ENCODE measurements at regions not wholly inside any gene's neighbourhood (a gene's known extent, or its start where the extent isn't known, plus 50 kb on each side); places are given as distances from the start of the nearest gene placed in this dataset.

DNA sequence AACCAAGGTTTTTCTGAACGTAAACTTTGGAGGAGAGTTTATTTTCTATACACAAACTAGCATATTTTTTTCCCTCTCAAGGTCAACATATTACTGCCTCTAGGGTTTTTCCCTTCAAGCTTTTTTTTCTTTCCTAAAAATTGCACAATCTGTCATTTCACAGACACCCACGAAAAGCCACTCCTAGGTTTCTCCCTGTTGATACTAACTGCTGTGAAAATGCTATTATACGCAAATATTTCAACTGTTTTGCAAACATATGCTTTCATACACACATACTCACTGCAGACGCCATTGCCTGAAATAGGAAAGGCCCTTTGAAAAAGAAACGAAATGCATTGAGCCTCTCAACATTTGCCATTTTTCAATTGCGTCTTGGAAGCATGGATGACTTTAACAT lies 333.0 kb downstream of the CD83 start:
- CTCF ChIA-PET, result interaction anchor here (0.6 to 2.2 kb wide), 4 partner anchors 12 to 256 kb away, joined by 3 to 5 read pairs (median 4); no protein-coding TSS in a partner anchor
- Histone ChIP-seq H3K4me3 (ENCODE audit: control insufficient read depth in 1 of 7, extremely low read depth in 1 of 7, insufficient read depth in 4 of 7, low read depth in 2 of 7, low read length in 6 of 7) (no peak overlapping the region), H3K27me3 (replicated peaks in 2 of 5; ENCODE audit: control insufficient read depth in 4 of 5, insufficient read depth in 5 of 5, low read length in 4 of 5) (peaks cover 0 to 3% (median 0%) of the 10 kb centered on the region in 5 experiments), H3K27ac (ENCODE audit: insufficient read depth in 1 of 2, low read depth in 1 of 2, low read length in 2 of 2, poor library complexity in 1 of 2, severe bottlenecking in 2 of 2) (no peak overlapping the region), H3K4me1 (ENCODE audit: control extremely low read depth in 1 of 4, control insufficient read depth in 4 of 4, insufficient read depth in 4 of 4, low read length in 3 of 4) (peaks cover 20 to 65% (median 50%) of the 10 kb centered on the region in 4 experiments), H3K9me3 (ENCODE audit: control extremely low read depth in 1 of 5, control insufficient read depth in 4 of 5, insufficient read depth in 2 of 5, low read depth in 1 of 5, low read length in 4 of 5) (peaks cover 0 to 8% (median 4%) of the 10 kb centered on the region in 5 experiments), H3K36me3 (ENCODE audit: control insufficient read depth in 4 of 4, insufficient read depth in 4 of 4, low read length in 3 of 4) (no peaks in the 10 kb centered on the region)
- 84% methylated on average over 5 of the region's 6 CpGs for WGBS (ENCODE audit: insufficient coverage)
- POLR2A ChIA-PET, result interaction anchor here (0.6 kb wide), 1 partner anchor 79 kb away, joined by 3 read pairs; no protein-coding TSS in a partner anchor
- DNase-seq, result no peak

DNA sequence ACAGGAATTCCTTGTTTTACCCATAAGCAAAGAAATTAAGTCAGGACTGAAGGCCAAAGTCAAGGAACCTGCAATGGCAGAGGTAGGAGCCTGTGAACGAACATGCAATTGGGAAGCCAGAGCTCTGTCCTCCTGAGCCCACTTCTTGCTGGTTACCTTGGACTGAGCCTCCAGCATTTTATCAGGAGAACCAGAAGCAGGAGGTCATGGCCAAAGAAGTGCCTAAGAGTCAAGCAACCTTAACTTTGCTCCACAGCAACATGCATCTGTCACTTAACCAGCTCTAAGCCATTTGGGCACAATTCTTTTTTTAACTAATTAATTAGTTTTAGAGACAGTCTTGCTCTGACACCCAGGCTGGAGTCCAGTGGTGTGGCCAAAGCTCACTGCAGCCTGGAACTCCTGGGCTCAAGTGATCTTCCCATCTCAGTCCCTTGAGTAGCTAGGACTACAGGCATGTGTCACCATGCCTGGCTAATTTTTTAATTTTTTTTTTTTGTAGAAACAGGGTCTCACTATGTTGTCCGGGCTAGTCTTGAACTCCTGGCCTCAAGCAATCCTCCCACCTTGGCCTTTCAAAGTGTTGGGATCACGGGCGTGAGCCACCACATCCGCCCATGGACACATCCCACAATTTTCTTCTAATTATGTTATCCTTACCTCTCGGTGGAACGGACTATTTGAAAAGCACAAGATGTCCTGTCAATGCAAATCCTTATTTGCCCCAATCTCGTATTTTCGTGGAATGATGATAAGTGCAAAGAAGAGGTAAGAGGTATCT lies 334.2 kb downstream of the CD83 start:
- Histone ChIP-seq H3K27ac (ENCODE audit: insufficient read depth in 1 of 2, low read depth in 1 of 2, low read length in 2 of 2, poor library complexity in 1 of 2, severe bottlenecking in 2 of 2) (peak overlapping the region in 1 of 2 experiments; percentile 87), H3K9me3 (ENCODE audit: control extremely low read depth in 1 of 5, control insufficient read depth in 4 of 5, insufficient read depth in 2 of 5, low read depth in 1 of 5, low read length in 4 of 5) (peaks cover 0 to 8% (median 4%) of the 10 kb centered on the region in 5 experiments), H3K4me3 (ENCODE audit: control insufficient read depth in 1 of 7, extremely low read depth in 1 of 7, insufficient read depth in 4 of 7, low read depth in 2 of 7, low read length in 6 of 7) (no peak overlapping the region), H3K27me3 (replicated peaks in 2 of 5; ENCODE audit: control insufficient read depth in 4 of 5, insufficient read depth in 5 of 5, low read length in 4 of 5) (peaks cover 0 to 3% (median 0%) of the 10 kb centered on the region in 5 experiments), H3K4me1 (ENCODE audit: control extremely low read depth in 1 of 4, control insufficient read depth in 4 of 4, insufficient read depth in 4 of 4, low read length in 3 of 4) (peaks cover 20 to 75% (median 50%) of the 10 kb centered on the region in 4 experiments), H3K36me3 (ENCODE audit: control insufficient read depth in 4 of 4, insufficient read depth in 4 of 4, low read length in 3 of 4) (no peaks in the 10 kb centered on the region)
- DNase-seq, result peak in 1 of 3 donors; percentile 27
- 59% methylated on average over 8 of the region's 9 CpGs for WGBS (ENCODE audit: insufficient coverage)
- POLR2A ChIA-PET, result interaction anchor here (0.6 to 0.7 kb wide), 2 partner anchors 16 to 456 kb away, joined by 3 to 4 read pairs; no protein-coding TSS in a partner anchor
- CTCF ChIA-PET, result interaction anchor here (0.6 to 2.2 kb wide), 5 partner anchors 15 to 243 kb away, joined by 3 to 5 read pairs (median 3); no protein-coding TSS in a partner anchor

DNA sequence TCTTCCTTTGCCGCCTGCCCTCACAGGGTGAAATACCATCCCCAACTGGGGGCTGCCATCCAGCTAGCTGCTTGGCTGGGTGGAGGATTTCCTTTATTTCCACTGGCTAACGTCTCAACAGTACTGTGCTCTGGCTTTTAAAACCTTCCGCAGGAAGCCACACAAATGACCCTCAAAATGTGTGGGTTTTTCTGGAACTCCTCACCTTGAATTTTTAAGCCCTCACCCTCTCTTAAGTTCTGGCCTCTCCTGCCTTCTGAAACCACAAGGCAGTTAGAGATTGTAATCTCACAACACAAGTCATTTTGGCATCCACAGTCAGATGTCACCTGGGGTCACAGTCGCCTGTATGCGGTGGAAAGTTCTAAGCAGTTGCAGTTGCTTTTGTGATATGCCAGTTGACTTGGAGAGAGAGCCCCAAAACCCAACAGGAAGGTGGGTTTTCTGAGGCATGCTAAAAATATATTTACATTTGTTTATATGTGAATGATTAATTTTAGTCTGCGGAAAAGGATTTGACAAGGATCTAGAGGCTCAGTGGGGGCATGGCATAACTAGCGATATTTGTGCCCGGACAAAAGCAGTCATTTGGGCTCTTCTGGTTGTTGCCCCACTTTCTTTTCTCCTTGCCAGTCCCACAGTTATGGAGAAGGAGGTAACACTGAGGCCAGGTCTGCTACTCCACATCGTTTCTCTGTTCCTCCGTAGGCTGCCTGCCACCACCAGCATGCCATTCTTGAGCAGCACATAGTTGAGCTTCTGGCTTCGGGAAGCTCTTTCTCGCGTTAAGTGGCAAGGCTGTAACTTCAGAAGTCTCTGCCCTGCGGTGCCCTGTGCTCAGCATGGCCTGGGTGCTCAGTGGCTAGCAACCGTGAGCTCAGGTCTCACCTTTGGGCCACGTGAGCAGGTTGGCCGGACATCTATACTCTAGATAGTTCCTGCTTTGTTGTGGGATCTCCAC lies 335.3 kb downstream of the CD83 start:
- WGBS (ENCODE audit: insufficient coverage), result 0% methylated on average over 14 of the region's 17 CpGs
- H3K27me3 ChIP-seq (replicated peaks in 2 of 5; ENCODE audit: control insufficient read depth in 4 of 5, insufficient read depth in 5 of 5, low read length in 4 of 5), result peaks cover 0 to 3% (median 0%) of the 10 kb centered on the region in 5 experiments
- H3K27ac ChIP-seq (ENCODE audit: insufficient read depth in 1 of 2, low read depth in 1 of 2, low read length in 2 of 2, poor library complexity in 1 of 2, severe bottlenecking in 2 of 2), result peak overlapping the region; percentile 65 to 87
- ChIA-PET POLR2A (interaction anchor here (0.7 kb wide), 1 partner anchor 455 kb away, joined by 4 read pairs; no protein-coding TSS in a partner anchor), CTCF (interaction anchor here (1.3 to 2.2 kb wide), 2 partner anchors 16 to 98 kb away, joined by 3 to 5 read pairs; no protein-coding TSS in a partner anchor)
- H3K36me3 ChIP-seq (ENCODE audit: control insufficient read depth in 4 of 4, insufficient read depth in 4 of 4, low read length in 3 of 4), result no peaks in the 10 kb centered on the region
- H3K9me3 ChIP-seq (ENCODE audit: control extremely low read depth in 1 of 5, control insufficient read depth in 4 of 5, insufficient read depth in 2 of 5, low read depth in 1 of 5, low read length in 4 of 5), result peaks cover 0 to 5% (median 3%) of the 10 kb centered on the region in 5 experiments
- H3K4me3 ChIP-seq (ENCODE audit: control insufficient read depth in 1 of 7, extremely low read depth in 1 of 7, insufficient read depth in 4 of 7, low read depth in 2 of 7, low read length in 6 of 7), result peak overlapping the region in 5 of 7 experiments; percentile 24 to 63 (median 52)
- DNase-seq, result peak; percentile 94 to 100 (median 99)
- H3K4me1 ChIP-seq (ENCODE audit: control extremely low read depth in 1 of 4, control insufficient read depth in 4 of 4, insufficient read depth in 4 of 4, low read length in 3 of 4), result peaks cover 20 to 75% (median 50%) of the 10 kb centered on the region in 4 experiments

DNA sequence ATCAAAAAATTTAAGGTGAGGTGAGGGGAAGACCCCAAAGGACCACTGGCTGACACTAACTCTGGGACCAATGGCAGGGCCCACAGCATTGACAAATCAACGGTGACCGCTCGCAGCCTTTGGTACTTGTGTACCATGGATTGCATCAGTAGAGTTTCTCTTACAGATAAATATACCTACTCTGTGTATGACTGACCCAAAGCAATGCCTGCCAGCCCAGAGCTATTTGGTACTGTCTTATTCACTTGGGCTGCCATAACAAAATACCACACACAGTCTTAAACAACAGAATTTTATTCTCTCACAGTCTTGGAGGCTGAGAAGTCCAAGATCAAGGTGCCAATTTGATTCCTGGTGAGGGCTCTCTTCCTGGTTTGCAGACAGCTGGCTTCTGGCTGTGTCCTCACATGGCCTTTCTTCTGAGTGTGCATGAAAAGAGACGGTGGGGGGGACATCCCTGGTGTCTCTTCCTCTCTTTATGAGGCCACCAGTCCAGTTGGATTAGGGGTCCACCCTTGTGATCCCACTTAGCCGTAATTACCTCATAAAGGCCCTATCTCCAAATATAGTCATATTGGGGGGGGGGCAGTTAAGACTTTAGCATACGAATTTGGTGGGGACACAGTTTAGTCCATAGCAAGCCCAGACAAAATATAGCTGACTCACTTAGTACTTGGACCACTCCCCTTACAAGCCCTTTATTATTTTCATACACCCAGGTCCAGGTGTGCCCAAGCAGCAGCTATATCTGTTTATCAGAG lies 336.3 kb downstream of the CD83 start:
- H3K4me1 ChIP-seq (ENCODE audit: control extremely low read depth in 1 of 4, control insufficient read depth in 4 of 4, insufficient read depth in 4 of 4, low read length in 3 of 4), result peaks cover 20 to 82% (median 50%) of the 10 kb centered on the region in 4 experiments
- H3K27ac ChIP-seq (ENCODE audit: insufficient read depth in 1 of 2, low read depth in 1 of 2, low read length in 2 of 2, poor library complexity in 1 of 2, severe bottlenecking in 2 of 2), result peak overlapping the region in 1 of 2 experiments; percentile 87
- 93% methylated on average over 3 of the region's 6 CpGs for WGBS (ENCODE audit: insufficient coverage)
- H3K36me3 ChIP-seq (ENCODE audit: control insufficient read depth in 4 of 4, insufficient read depth in 4 of 4, low read length in 3 of 4), result no peaks in the 10 kb centered on the region
- CTCF ChIA-PET, result interaction anchor here (0.9 to 1.1 kb wide), 2 partner anchors 18 to 20 kb away, joined by 3 to 4 read pairs; no protein-coding TSS in a partner anchor
- H3K9me3 ChIP-seq (ENCODE audit: control extremely low read depth in 1 of 5, control insufficient read depth in 4 of 5, insufficient read depth in 2 of 5, low read depth in 1 of 5, low read length in 4 of 5), result no peaks in the 10 kb centered on the region
- H3K4me3 ChIP-seq (ENCODE audit: control insufficient read depth in 1 of 7, extremely low read depth in 1 of 7, insufficient read depth in 4 of 7, low read depth in 2 of 7, low read length in 6 of 7), result peak overlapping the region in 3 of 7 experiments; percentile 1 to 52 (median 21)
- POLR2A ChIA-PET, result no interaction called here
- peaks cover 0 to 3% (median 0%) of the 10 kb centered on the region in 5 experiments for H3K27me3 ChIP-seq (replicated peaks in 2 of 5; ENCODE audit: control insufficient read depth in 4 of 5, insufficient read depth in 5 of 5, low read length in 4 of 5)
- DNase-seq, result peak in 1 of 3 donors; percentile 53

DNA sequence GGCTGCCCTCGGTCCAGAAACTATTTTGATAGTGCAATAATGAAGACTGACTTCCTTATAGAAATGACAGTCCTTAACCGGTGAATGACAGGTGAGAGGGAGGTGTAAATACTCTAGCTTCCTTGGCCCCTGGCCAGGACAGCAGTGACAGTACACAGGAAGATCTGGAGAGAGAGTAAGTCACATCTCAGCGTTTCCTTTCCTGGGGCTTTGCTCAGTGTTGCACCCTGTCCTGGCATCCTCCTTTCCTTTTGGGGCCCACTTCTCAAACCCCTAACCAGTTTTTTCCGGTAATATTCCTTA lies 336.9 kb downstream of the CD83 start:
- Histone ChIP-seq H3K36me3 (ENCODE audit: control insufficient read depth in 4 of 4, insufficient read depth in 4 of 4, low read length in 3 of 4) (no peaks in the 10 kb centered on the region), H3K27ac (ENCODE audit: insufficient read depth in 1 of 2, low read depth in 1 of 2, low read length in 2 of 2, poor library complexity in 1 of 2, severe bottlenecking in 2 of 2) (no peak overlapping the region), H3K27me3 (replicated peaks in 2 of 5; ENCODE audit: control insufficient read depth in 4 of 5, insufficient read depth in 5 of 5, low read length in 4 of 5) (peaks cover 0 to 3% (median 0%) of the 10 kb centered on the region in 5 experiments), H3K9me3 (ENCODE audit: control extremely low read depth in 1 of 5, control insufficient read depth in 4 of 5, insufficient read depth in 2 of 5, low read depth in 1 of 5, low read length in 4 of 5) (no peaks in the 10 kb centered on the region), H3K4me1 (ENCODE audit: control extremely low read depth in 1 of 4, control insufficient read depth in 4 of 4, insufficient read depth in 4 of 4, low read length in 3 of 4) (peaks cover 20 to 77% (median 45%) of the 10 kb centered on the region in 4 experiments), H3K4me3 (ENCODE audit: control insufficient read depth in 1 of 7, extremely low read depth in 1 of 7, insufficient read depth in 4 of 7, low read depth in 2 of 7, low read length in 6 of 7) (no peak overlapping the region)
- DNase-seq, result no peak
- ChIA-PET CTCF (interaction anchor here (0.9 to 1.1 kb wide), 2 partner anchors 17 to 19 kb away, joined by 3 to 4 read pairs; no protein-coding TSS in a partner anchor), POLR2A (no interaction called here)
- WGBS (ENCODE audit: insufficient coverage), result 35% methylated on average over 3 of the region's 4 CpGs

DNA sequence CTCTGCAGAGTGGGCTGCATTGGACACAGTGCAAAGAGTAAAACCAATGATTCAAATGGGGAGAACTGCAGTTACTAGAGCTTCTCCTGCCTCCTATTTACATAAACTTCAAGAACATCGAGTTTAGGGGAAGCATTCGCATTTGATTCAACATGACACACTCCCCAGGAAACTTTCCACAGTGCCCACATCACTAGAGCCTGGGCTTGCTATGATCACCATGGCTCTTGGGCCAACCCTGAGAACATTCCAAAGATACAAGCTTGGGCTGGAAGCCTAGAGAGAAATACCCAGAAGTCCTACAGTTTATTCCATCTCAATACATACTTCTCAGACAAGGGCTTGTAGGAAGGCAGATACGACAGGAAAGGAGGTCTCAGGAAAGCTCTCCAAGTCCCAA lies 337.9 kb downstream of the CD83 start:
- Histone ChIP-seq H3K4me1 (ENCODE audit: control extremely low read depth in 1 of 4, control insufficient read depth in 4 of 4, insufficient read depth in 4 of 4, low read length in 3 of 4) (peaks cover 17 to 71% (median 36%) of the 10 kb centered on the region in 4 experiments), H3K36me3 (ENCODE audit: control insufficient read depth in 4 of 4, insufficient read depth in 4 of 4, low read length in 3 of 4) (no peaks in the 10 kb centered on the region), H3K4me3 (ENCODE audit: control insufficient read depth in 1 of 7, extremely low read depth in 1 of 7, insufficient read depth in 4 of 7, low read depth in 2 of 7, low read length in 6 of 7) (no peak overlapping the region), H3K27me3 (replicated peaks in 2 of 5; ENCODE audit: control insufficient read depth in 4 of 5, insufficient read depth in 5 of 5, low read length in 4 of 5) (peaks cover 0 to 3% (median 0%) of the 10 kb centered on the region in 5 experiments), H3K9me3 (ENCODE audit: control extremely low read depth in 1 of 5, control insufficient read depth in 4 of 5, insufficient read depth in 2 of 5, low read depth in 1 of 5, low read length in 4 of 5) (no peaks in the 10 kb centered on the region), H3K27ac (ENCODE audit: insufficient read depth in 1 of 2, low read depth in 1 of 2, low read length in 2 of 2, poor library complexity in 1 of 2, severe bottlenecking in 2 of 2) (no peak overlapping the region)
- 86% methylated on average over 3 of the region's 3 CpGs for WGBS (ENCODE audit: insufficient coverage)
- POLR2A ChIA-PET, result no interaction called here
- CTCF ChIA-PET, result interaction anchor here (0.7 to 1.3 kb wide), 3 partner anchors 15 to 23 kb away, joined by 3 read pairs; no protein-coding TSS in a partner anchor
- DNase-seq, result no peak

Measured in common myeloid progenitor, CD34-positive (primary cell).